Activated naive CD4-positive, alpha-beta T cell treated with anti-CD3 and anti-CD28 coated beads, Interleukin-2, amount 50 U/mL, for 72 hours (primary cell): ENCODE measurements at regions not wholly inside any gene's neighbourhood (a gene's known extent, or its start where the extent isn't known, plus 50 kb on each side); places are given as distances from the start of the nearest gene placed in this dataset.

Experiments used
- ATAC-seq, 2 donors: fragments of 150-1000 bp; cut with Tn5 transposase; 2 replicates each; pipeline ENCODE4 v1.10.0; 2021; ENCODE audit warnings: mild to moderate bottlenecking in 2 of 2, moderate library complexity in 2 of 2
- DNase-seq, 2 donors: peaks; one replicate each; pipeline ENCODE4 v3.0.0; 2021 to 2022; ENCODE audit warnings: low spot score in 2 of 2
- H3K27ac Mint-ChIP-seq, 2 donors: one replicate each; pipeline ENCODE4 v1.8.0; 2022; ENCODE audit warnings: mild to moderate bottlenecking in 2 of 2, mixed read lengths in 2 of 2
- H3K36me3 Mint-ChIP-seq, 2 donors: one replicate each; pipeline ENCODE4 v1.8.0; 2022; ENCODE audit warnings: mixed read lengths in 2 of 2
- H3K9me3 Mint-ChIP-seq, 2 donors: one replicate each; pipeline ENCODE4 v1.8.0; 2022; ENCODE audit warnings: mixed read lengths in 2 of 2

DNA sequence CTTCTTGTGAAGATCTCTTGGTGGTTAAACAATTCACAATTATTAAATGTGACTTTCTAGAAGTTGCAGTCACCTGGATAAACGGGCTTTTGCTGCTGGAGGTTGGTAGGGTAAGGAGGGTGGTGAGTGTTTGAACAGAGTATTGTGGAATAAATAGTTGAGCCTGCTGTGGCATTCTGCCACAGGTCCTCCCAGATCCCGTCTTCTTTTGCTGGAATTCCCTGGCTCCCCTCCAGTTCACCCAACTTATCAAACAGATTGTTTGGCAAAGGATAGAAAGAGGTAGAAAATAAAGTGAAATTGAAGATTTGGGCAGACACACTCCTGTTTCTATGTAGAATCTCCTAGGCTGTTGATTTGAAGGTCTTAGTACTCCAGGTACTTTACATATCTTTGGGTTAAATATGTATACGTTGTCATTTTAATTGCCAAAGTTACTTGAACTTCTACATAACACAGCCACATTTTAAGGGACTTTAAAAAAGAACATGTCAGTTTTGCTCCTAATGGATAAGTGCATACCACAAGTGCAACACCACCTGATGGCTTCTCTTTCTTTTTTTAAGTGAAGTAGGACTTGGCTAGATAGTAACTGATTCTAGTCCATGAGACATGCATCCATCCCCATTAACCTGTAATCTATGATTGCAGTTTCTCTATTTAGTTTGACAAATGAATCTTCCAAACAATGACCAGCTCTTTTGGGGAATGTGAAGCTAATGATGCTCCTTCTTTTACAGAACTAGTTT is 83.0 kb downstream of the ARL4A start:
- Mint-ChIP-seq H3K36me3 (peaks cover 0 to 4% of the 10 kb centered on the region in 2 donors), H3K9me3 (no peaks in the 10 kb centered on the region), H3K27ac (no peak overlapping the region)
- DNase-seq (no peak), ATAC-seq (no peak)

DNA sequence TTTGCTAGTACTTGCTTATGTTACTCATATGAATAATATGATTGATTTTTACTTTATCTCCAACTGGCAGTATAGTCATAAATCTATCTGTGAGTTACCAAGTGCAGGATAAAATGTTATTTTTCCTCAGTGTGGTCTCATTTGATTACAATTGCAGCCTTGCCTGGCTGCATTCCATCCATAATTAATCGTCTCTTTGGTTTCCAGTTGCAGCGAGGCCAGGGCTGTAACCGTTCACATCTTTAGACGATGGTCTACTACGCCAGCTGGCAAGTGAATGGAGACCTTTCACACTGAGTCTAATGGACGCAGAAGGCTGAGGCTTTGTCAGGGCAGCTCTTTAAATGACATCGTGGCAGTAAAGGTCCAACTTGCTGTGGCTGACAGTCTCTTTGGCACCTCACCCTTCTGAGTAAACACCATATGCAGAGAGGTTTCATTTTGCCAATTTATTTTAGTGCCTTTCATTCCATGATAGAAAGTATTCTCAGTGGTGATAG is 84.0 kb downstream of the ARL4A start:
- DNase-seq (no peak), ATAC-seq (no peak)
- H3K36me3 Mint-ChIP-seq: peaks cover 0 to 4% of the 10 kb centered on the region in 2 donors
- H3K27ac Mint-ChIP-seq: no peak overlapping the region
- H3K9me3 Mint-ChIP-seq: no peaks in the 10 kb centered on the region

DNA sequence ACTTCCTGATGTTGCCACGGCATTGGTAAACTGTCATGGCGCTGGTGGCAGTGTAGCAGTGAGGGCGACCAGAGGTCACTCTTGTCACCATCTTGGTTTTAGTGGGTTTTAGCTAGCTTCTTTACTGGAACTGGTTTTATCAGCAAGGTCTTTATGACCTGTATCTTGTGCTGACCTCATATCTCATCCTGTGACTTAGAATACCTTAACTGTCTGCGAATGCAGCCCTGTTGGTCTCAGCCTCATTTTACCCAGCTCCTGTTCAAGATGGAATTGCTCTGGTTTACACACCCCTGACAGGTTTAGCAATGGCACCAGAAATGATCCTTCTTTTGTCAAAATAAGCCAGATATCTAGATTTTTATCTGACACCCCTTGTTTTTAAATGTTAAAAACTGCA is 85.3 kb downstream of the ARL4A start:
- ATAC-seq: no peak
- Mint-ChIP-seq H3K9me3 (no peaks in the 10 kb centered on the region), H3K36me3 (peaks cover 0 to 4% of the 10 kb centered on the region in 2 donors), H3K27ac (no peak overlapping the region)
- no peak for DNase-seq

DNA sequence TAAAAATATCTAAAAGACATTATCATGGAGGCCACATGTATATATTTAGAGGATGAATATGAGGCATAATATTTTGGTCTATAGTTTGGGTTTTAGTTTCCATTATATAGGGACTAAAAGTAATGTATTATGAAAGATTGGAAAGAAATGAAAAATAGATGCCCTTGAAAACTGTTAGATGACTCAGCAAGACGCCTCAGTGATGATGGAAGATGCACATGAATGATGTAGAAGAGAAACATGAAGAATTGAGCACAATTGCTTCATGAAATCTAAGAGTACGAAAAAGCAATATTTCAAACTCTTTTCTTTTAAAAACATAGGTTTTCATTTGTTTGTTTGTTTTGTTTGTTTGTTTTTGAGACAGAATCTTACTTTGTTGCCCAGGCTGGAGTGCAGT is 89.8 kb downstream of the ARL4A start:
- DNase-seq (no peak), ATAC-seq (no peak)
- Mint-ChIP-seq H3K36me3 (peaks cover 0 to 4% of the 10 kb centered on the region in 2 donors), H3K9me3 (no peaks in the 10 kb centered on the region), H3K27ac (no peak overlapping the region)

DNA sequence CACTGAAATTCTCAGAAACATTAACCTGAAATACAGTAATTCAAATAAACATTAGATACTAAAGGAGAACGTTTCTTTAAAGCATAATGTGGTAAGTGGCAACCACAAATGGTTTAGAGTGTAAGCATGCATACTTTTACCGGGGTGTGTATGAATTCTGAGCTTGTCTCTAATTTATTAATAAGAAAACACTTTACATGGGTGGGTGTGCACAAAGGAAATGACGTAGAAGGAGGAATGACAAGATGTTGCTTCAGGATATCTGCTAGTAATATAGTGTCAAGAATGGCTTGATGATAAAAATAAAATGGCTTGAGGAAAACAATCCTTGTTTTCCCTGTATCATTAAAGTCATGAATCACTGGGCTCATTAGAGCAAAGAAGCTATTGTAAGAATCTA is 92.5 kb downstream of the ARL4A start:
- DNase-seq (no peak), ATAC-seq (no peak)
- no peaks in the 10 kb centered on the region for H3K36me3 Mint-ChIP-seq

DNA sequence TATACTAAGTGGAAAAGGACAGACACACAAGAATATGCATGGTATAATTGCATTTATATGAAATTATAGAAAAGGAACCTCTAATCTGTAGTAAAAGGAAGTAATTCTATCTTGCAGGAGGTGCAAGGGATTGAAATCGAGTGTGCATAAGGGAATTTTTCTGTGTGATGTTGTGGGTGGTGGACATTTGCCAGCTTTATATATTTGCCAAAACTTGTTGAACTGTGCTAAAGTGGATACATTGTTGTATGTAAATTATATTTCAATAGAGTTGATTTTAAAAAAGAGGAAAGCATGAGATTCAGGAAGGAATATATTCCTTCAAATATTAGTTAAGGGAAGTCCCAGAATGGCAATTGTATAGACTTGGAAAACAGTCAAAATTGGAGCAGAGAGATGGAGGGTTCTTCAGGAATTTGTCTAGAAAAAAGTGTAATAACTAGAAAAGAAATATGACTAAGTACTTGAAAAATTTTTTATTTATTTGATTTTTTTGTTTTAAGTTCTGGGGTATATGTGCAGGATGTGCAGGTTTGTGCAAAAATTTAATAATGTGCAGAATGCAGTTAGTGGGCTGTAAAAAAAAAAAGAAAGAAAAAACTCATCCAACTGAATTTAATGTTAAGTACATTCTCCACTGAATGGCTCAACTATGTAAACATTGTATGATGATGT is 96.1 kb downstream of the ARL4A start:
- Mint-ChIP-seq H3K36me3 (no peaks in the 10 kb centered on the region), H3K27ac (no peak overlapping the region), H3K9me3 (no peaks in the 10 kb centered on the region)
- ATAC-seq (no peak), DNase-seq (no peak)

More for the DNA sequence above, 92.5 kb downstream of the ARL4A start:
- Mint-ChIP-seq H3K9me3 (no peaks in the 10 kb centered on the region), H3K27ac (no peak overlapping the region)

DNA sequence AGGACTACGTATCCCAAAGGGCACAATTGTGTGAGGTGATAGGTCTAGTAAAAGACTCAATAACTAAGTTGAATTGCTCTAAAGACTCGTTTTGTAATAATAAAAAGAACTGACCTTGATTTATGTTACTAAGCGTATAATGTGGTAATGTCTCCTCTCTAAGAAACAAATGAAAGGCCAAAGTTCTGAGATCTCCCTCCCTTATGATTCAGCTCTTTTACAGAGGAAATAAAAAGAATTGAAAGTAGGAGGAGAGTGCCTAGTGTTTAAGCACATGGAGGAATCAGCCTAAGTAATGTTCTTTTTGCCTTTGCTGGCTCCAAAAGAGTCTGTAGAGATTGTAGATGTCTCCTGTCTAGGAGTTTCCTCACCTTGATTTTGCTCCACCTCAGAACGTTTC is 98.0 kb downstream of the ARL4A start:
- H3K36me3 Mint-ChIP-seq: no peaks in the 10 kb centered on the region
- ATAC-seq (no peak), DNase-seq (no peak)
- no peak overlapping the region for H3K27ac Mint-ChIP-seq
- H3K9me3 Mint-ChIP-seq: no peaks in the 10 kb centered on the region

DNA sequence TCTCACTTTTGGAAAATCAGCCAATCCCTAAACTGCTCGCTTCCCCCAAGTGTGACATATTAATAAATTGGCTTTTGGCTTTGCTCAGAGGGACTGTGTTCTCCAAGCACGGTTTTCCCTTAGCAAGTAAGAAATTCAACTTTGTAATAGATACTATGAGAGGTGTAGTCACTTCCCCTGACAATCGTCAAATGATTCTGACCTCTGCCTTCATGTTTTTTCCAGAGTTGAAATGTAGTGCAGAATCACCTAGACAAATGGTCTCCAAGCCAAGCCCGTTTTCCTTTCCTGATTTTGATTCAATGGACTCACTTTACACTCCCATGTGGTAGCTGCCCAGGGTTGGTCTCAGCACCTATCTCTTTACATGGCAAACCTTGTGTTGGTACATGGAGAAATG is 99.1 kb downstream of the ARL4A start:
- no peak for ATAC-seq
- H3K9me3 Mint-ChIP-seq: no peaks in the 10 kb centered on the region
- no peak overlapping the region for H3K27ac Mint-ChIP-seq
- H3K36me3 Mint-ChIP-seq: no peaks in the 10 kb centered on the region
- no peak for DNase-seq

DNA sequence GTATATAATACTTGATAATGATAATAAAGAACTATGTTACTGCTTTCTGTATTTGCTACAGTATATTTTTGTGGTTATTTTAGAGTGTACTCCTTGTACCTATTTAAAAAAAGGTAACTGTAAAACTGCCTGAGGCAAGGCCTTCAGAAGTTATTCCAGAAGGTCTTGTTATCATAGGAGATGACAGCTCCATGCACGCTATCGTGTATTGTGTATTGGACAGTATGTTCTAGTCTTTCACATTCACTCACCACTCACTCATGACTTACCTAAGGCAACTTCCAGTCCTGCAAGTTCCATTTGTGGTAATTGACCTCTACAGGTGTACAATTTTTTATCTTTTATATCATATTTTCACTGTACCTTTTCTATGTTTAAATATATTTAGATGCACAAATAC is 100.7 kb downstream of the ARL4A start:
- Mint-ChIP-seq H3K27ac (no peak overlapping the region), H3K9me3 (no peaks in the 10 kb centered on the region), H3K36me3 (no peaks in the 10 kb centered on the region)
- ATAC-seq (peak in 1 of 2 donors; percentile 35), DNase-seq (no peak)

DNA sequence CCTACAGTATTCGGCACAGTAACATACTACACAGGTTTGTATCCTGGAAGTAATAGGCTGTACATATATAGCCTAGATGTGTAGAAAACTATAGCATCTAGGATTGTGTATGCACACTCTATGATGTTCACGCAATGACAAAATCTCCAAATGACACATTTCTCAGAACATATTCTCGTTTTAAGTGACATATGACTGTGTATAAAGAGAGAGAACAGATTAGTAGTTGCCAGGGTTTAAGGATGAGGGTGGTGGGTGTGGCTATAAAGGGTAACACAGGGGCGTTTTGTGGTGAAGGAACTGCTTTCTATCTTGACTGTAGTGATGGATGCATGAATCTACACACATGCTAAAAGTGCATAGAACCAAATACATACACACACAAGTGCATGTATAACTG is 101.2 kb downstream of the ARL4A start:
- peak in 1 of 2 donors; percentile 80 for ATAC-seq
- H3K36me3 Mint-ChIP-seq: no peaks in the 10 kb centered on the region

DNA sequence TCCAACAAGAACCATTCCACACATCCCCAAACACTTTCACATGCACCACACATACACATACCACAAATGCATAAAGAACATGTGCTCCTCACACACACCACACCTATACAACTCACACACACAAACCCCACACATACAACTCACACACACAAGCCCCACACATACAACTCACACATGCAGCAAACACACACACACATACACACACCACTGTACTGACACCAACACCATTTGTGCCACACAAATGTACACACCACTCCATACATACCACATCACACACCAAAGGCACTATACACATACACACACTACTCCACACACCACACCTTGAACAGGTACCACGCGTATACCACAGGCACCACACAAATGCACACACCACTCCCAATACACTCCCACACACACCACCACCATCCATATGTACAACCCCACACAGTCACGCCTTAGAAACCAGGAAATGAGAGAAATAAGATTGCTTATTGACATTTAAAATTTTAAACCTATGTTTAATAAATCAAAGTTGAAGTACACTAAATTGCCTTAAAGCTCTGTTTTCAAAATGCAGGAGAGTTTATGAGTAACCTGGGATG is 107.4 kb downstream of the ARL4A start:
- DNase-seq (no peak), ATAC-seq (no peak)
- H3K9me3 Mint-ChIP-seq: no peaks in the 10 kb centered on the region
- H3K36me3 Mint-ChIP-seq: no peaks in the 10 kb centered on the region
- no peak overlapping the region for H3K27ac Mint-ChIP-seq

More for the DNA sequence above, 101.2 kb downstream of the ARL4A start:
- H3K27ac Mint-ChIP-seq: no peak overlapping the region
- no peak for DNase-seq
- no peaks in the 10 kb centered on the region for H3K9me3 Mint-ChIP-seq

DNA sequence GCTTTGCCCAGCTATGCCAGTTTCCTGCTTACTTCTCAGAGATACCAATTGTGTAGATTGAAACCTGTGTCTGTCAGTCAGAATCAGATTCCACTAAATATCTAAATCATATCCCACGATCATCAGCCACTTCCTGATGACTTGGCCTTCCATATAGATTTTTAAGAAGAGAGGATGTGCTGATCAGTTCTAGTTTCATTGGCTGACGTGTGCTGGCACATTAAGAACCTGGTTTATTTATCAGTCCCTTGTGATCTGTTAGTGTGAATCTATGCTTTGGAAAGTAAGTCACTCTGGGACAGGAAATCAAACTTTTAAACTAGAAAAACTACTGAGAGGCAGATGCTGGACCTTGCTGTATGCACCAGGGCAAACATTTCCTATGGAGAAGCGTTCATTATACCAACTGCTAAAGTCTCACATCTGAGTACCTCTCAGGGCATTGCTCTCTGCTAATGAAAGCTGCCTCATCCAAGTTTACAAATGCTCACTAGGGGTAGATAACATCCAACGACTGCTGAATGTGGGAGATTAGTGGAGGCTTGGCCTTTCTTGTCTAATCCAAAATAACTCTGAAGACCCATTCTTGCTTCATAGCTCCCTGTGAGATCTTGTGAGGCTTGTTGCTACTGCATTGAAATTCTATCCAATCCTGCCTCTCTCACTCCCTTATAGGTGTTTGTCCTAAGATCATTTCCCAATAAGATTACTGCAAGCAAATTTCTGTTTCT is 109.1 kb downstream of the ARL4A start:
- H3K27ac Mint-ChIP-seq: no peak overlapping the region

DNA sequence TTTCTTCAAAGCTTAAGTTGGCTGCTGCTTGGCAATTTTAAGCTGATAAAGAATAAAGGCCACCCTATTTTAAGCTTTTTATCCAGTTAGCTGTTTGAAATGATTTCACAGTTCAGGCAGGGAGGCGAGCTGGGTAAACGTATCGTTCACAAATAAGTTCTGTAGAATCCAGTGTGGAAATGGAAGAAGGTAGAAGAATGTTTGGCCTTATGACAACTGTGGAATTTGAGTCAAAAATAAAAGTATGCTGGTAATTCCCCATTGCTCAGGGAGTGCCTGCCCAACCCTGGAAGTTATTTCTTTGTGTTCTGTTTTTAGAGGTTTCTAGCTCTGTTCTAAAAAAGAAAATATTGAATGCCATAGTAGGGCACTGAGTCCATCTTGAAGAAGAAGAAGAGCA is 113.1 kb downstream of the ARL4A start:
- no peak for DNase-seq
- Mint-ChIP-seq H3K36me3 (no peaks in the 10 kb centered on the region), H3K9me3 (no peaks in the 10 kb centered on the region), H3K27ac (no peak overlapping the region)
- no peak for ATAC-seq

More for the DNA sequence above, 109.1 kb downstream of the ARL4A start:
- Mint-ChIP-seq H3K9me3 (no peaks in the 10 kb centered on the region), H3K36me3 (no peaks in the 10 kb centered on the region)
- ATAC-seq (no peak), DNase-seq (no peak)

DNA sequence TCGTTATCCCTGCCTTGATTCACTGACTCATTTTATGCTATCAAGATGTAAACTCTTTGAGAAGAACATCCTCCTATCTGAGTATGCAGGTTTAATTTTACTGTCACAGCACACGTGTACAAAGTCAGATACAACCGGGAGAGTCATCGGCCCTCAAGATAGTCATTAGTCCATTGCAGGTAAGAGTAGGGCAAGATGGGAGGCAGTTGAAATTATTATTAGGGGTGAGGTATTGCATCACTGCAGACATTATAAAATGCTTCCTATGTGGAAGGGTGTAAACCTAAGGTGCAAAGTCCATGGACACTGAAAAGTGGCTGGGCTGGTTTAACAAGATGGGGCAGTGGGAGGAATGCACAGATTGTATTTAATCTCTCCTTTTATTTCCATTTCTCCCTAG is 113.7 kb downstream of the ARL4A start:
- Mint-ChIP-seq H3K27ac (no peak overlapping the region), H3K36me3 (no peaks in the 10 kb centered on the region), H3K9me3 (no peaks in the 10 kb centered on the region)
- DNase-seq: no peak
- ATAC-seq: no peak

DNA sequence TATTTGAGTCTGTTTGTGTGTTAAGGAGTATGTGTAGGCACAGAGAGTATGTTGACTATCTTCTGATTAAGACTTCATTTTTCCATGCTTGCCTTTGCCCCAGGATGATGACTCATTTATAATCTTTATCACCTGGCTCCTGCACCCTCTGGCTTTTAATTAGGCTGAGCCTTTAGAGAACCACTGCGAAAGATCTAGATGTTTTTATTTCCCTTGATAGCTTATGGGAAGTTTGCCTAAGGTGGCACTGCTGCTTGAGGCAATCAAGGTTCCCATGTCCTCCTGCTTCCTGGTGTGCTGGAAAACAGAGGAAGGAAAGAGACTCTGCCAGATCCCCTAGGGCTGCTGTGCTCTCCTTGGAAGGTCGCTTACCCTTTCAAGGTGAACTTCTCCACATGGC is 114.6 kb downstream of the ARL4A start:
- DNase-seq (no peak), ATAC-seq (no peak)
- no peaks in the 10 kb centered on the region for H3K36me3 Mint-ChIP-seq
- no peak overlapping the region for H3K27ac Mint-ChIP-seq
- H3K9me3 Mint-ChIP-seq: no peaks in the 10 kb centered on the region

DNA sequence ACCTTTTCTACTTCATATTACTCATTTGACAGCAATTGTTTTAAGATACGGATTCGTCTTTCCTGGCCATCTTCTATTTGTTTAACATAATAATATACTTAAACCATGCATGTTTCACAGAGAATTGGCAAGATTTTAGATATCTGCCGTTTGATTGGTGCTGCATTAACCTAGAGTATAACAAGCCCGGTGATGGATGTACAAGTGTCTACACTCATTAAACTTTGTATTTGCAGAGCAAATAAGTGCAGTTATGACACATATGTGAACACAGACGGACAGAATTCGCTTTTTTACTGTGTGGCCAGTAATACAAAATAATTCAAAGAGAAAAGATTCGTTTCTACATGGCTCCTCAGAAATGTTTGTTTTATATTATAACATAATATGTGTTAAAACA is 116.1 kb downstream of the ARL4A start:
- DNase-seq: no peak
- H3K9me3 Mint-ChIP-seq: no peaks in the 10 kb centered on the region
- H3K27ac Mint-ChIP-seq: no peak overlapping the region
- ATAC-seq: no peak
- no peaks in the 10 kb centered on the region for H3K36me3 Mint-ChIP-seq

DNA sequence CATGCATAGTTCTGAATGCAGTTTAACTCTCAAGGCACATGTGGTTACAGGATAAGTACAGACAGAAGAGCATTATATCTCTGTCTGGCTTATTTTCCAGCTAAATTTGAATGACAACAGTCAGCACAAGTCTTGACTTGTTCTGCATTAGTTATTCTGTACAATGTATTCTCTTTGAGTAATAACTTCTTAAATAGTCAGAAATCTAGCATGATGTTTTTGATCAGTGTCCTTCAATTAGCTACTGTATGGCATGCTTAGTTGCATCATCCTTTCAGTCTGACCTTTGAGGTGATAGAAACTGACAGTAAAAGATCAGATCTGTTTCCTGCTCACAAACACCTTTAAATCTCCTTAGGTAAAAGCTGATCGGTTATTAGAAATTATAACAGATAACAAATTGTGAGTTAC is 118.1 kb downstream of the ARL4A start:
- Mint-ChIP-seq H3K9me3 (no peaks in the 10 kb centered on the region), H3K27ac (no peak overlapping the region), H3K36me3 (no peaks in the 10 kb centered on the region)
- ATAC-seq (no peak), DNase-seq (no peak)
